Mucosa of descending colon (tissue), 3 donors: ENCODE measurements at regions not wholly inside any gene's neighbourhood (a gene's known extent, or its start where the extent isn't known, plus 50 kb on each side); places are given as distances from the start of the nearest gene placed in this dataset.
"Not testable (repeated sequence)": the region's sequence is repeated elsewhere in the genome, so short reads cannot be mapped to it uniquely, and the experiment has no call there.

Source experiments
- ATAC-seq: fragments of 200-7000 bp; cut with Tn5 transposase; one replicate; pipeline ENCODE4 v1.9.1; 2020; ENCODE audit warnings: mild to moderate bottlenecking, moderate library complexity
- DNase-seq, 3 donors: peaks; one replicate each; pipeline ENCODE4 v3.0.0-alpha.2; 2020
- H3K36me3 ChIP-seq: fragments of 200-600 bp; one replicate; pipeline ENCODE4 v1.8.0; 2021; ENCODE audit warnings: low read depth, mild to moderate bottlenecking
- H3K4me1 ChIP-seq: fragments of 200-600 bp; one replicate; pipeline ENCODE4 v1.8.0; 2021; ENCODE audit warnings: low read depth, mild to moderate bottlenecking
- H3K4me3 ChIP-seq: fragments of 200-600 bp; one replicate; pipeline ENCODE4 v1.8.0; 2021; ENCODE audit warnings: mild to moderate bottlenecking
- H3K9me3 ChIP-seq: fragments of 200-600 bp; one replicate; pipeline ENCODE4 v1.8.0; 2021; ENCODE audit warnings: mild to moderate bottlenecking
- CTCF ChIP-seq: fragments of 200-600 bp; IDR thresholded peaks from one replicate; pipeline ENCODE4 v1.8.0; 2022; ENCODE audit warnings: antibody characterized with exemption, mild to moderate bottlenecking
- intact Hi-C, 2 donors: fragments of 100-400 bp; cut with DNase I in 1 of 2; cut with micrococcal nuclease in 1 of 2; formaldehyde crosslinking; loops; one replicate each; pipeline versions ENCODE4 v1.11.0 to v1.11.1; 2022; cut with DNase I, micrococcal nuclease
- donor health status: DM: no; HTN: no; CAD: no; lungs with moderate emphysema.
- donor health status: DM: no; HTN: no; CAD: no.
- donor health status: DM: no; HTN: yes; CAD: no.

DNA sequence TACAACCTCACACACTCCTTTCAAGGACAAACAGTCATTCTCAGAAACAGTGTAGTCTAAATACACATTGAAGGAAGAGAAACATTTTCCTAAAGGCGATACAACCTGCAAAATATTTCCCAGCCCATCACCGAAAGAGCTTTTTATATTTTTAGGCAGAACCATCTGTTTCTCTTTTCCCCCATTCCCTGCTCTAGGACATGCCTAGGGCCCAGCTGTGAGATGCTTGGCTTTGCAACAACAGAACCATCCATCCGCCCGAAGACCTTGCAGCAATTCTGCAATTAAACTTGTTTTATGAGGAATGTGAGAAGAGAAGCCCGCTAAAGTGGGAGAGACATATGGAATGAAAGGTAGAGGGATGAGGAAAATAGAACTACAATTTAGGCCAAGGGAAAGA is 105.6 kb upstream of the RFX8 start:
- ATAC-seq, result no peak
- DNase-seq, result no peak
- no peak overlapping the region for H3K4me3 ChIP-seq
- intact Hi-C loops, result no loop called here
- no peaks in the 10 kb centered on the region for H3K9me3 ChIP-seq
- TF ChIP-seq CTCF, result no peak
- no peaks in the 10 kb centered on the region for H3K4me1 ChIP-seq
- H3K36me3 ChIP-seq, result no peaks in the 10 kb centered on the region

GRCh38 chr2:101578671-101579070 is 103.8 kb upstream of the RFX8 start:
- Histone ChIP-seq H3K4me1 (no peaks in the 10 kb centered on the region), H3K4me3 (no peak overlapping the region), H3K9me3 (no peaks in the 10 kb centered on the region), H3K36me3 (no peaks in the 10 kb centered on the region)
- ATAC-seq (no peak), DNase-seq (no peak)
- no peak for TF ChIP-seq CTCF
- intact Hi-C loops, result no loop called here

GRCh38 chr2:101578135-101578534 is 103.2 kb upstream of the RFX8 start:
- H3K9me3 ChIP-seq, H3K4me1 ChIP-seq, H3K36me3 ChIP-seq, H3K4me3 ChIP-seq, ATAC-seq, DNase-seq, intact Hi-C loops: not testable (repeated sequence)

- Histone ChIP-seq H3K9me3 (no peaks in the 10 kb centered on the region), H3K36me3 (no peaks in the 10 kb centered on the region), H3K4me1 (no peaks in the 10 kb centered on the region), H3K4me3 (no peak overlapping the region)
- no peak for DNase-seq
- no peak for TF ChIP-seq CTCF
- intact Hi-C loops, result no loop called here
- ATAC-seq, result no peak
Measured at GRCh38 chr2:101577173-101577572, 102.3 kb upstream of the RFX8 start.

GRCh38 chr2:101574622-101575021 is 99.7 kb upstream of the RFX8 start:
- TF ChIP-seq CTCF, result no peak
- no peak for DNase-seq
- no peak overlapping the region for H3K4me3 ChIP-seq
- intact Hi-C loops, result no loop called here
- H3K9me3 ChIP-seq, result no peaks in the 10 kb centered on the region
- H3K36me3 ChIP-seq, result no peaks in the 10 kb centered on the region
- H3K4me1 ChIP-seq, result no peaks in the 10 kb centered on the region
- ATAC-seq, result no peak

DNA sequence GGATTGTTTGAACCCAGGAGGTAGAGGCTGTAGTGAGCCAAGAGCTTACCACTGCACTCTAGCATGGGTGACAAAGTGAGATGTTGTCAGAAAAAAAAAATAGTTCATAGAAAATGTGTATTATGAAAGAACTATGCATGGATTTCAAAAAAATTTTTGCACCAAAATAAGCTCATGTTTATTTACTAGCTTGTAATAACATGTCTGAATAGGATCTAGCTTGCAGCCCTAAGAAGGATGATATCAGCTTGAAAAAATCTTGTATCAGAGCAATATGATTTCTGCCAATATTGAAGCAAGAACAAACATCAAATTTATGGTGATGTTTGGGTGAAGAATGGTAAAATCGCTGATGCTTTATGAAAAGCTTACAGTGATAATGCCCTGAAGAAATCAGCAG is 97.0 kb upstream of the RFX8 start:
- Histone ChIP-seq H3K4me1 (peaks cover under 1% of the 10 kb centered on the region), H3K4me3 (no peak overlapping the region), H3K9me3 (no peaks in the 10 kb centered on the region), H3K36me3 (no peaks in the 10 kb centered on the region)
- no peak for ATAC-seq
- intact Hi-C loops, result no loop called here
- no peak for DNase-seq
- no peak for TF ChIP-seq CTCF
